ENCODE measurements at regions not wholly inside any gene's neighbourhood (a gene's known extent, or its start where the extent isn't known, plus 50 kb on each side); places are given as distances from the start of the nearest gene placed in this dataset.
"Not testable (repeated sequence)": the region's sequence is repeated elsewhere in the genome, so short reads cannot be mapped to it uniquely, and the experiment has no call there.

DNA sequence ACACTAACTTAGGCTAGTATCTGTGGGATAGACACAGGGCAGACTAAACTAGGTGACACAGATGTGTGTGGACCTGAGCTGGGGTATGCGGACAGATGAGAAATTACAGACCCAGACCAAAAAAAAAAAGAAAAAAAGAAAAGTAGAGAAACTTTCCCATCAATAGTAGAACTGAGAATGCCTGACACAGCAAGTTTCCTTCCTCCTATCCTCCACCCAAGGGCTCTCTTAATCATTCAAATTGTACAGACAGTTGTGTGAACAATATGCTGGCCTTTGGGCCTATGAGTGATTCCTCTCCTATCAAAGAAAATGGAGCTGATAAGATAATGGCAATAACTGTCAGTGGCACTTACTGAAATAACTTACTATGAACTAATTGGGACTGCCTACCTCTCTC, 226.7 kb upstream of the PRDM1 start:
- H4K20me1 ChIP-seq (ENCODE audit: insufficient read depth, low read length): no peaks in the 10 kb centered on the region
- H2AFZ ChIP-seq (ENCODE audit: low read depth, low read length): no peak overlapping the region
- H3K27me3 ChIP-seq (ENCODE audit: low read depth, low read length): no peaks in the 10 kb centered on the region
- no peak overlapping the region for H3K27ac ChIP-seq (ENCODE audit: low read length)
- TF ChIP-seq EZH2phosphoT487 (IDR thresholded peaks at IDR 0.05; ENCODE audit: low read depth): no peak
- TF ChIP-seq, protein P1, sequence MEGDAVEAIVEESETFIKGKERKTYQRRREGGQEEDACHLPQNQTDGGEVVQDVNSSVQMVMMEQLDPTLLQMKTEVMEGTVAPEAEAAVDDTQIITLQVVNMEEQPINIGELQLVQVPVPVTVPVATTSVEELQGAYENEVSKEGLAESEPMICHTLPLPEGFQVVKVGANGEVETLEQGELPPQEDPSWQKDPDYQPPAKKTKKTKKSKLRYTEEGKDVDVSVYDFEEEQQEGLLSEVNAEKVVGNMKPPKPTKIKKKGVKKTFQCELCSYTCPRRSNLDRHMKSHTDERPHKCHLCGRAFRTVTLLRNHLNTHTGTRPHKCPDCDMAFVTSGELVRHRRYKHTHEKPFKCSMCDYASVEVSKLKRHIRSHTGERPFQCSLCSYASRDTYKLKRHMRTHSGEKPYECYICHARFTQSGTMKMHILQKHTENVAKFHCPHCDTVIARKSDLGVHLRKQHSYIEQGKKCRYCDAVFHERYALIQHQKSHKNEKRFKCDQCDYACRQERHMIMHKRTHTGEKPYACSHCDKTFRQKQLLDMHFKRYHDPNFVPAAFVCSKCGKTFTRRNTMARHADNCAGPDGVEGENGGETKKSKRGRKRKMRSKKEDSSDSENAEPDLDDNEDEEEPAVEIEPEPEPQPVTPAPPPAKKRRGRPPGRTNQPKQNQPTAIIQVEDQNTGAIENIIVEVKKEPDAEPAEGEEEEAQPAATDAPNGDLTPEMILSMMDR (IDR thresholded peaks at IDR 0.05; ENCODE audit: low read depth, low read length): no peak
- H3K4me1 ChIP-seq (ENCODE audit: low read length): peaks cover 35% of the 10 kb centered on the region
- H3K9ac ChIP-seq (ENCODE audit: low read length): no peak overlapping the region
- no peaks in the 10 kb centered on the region for H3K9me3 ChIP-seq (ENCODE audit: insufficient read depth, low read length)
- no peak overlapping the region for H3K4me2 ChIP-seq (ENCODE audit: low read length)
- H3K36me3 ChIP-seq (replicated peaks; ENCODE audit: low read depth, low read length): no peaks in the 10 kb centered on the region
- no peaks in the 10 kb centered on the region for H3K79me2 ChIP-seq (ENCODE audit: low read length)
- no peak overlapping the region for H3K4me3 ChIP-seq (ENCODE audit: low read length)

DNA sequence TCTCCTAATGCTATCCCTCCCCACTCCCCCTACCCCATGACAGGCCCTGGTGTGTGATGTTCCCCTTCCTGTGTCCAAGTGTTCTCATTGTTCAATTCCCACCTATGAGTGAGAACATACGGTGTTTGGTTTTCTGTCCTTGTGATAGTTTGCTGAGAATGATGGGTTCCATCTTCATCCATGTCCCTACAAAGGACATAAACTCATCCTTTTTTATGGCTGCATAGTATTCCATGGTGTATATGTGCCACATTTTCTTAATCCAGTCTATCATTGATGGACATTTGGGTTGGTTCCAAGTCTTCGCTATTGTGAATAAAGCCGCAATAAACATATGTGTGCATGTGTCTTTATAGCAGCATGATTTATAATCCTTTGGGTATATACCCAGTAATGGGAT, 227.5 kb upstream of the PRDM1 start:
- not testable (repeated sequence) for H3K27ac ChIP-seq (ENCODE audit: low read length); H3K9ac ChIP-seq (ENCODE audit: low read length); H3K4me3 ChIP-seq (ENCODE audit: low read length); H2AFZ ChIP-seq (ENCODE audit: low read depth, low read length); H3K36me3 ChIP-seq (replicated peaks; ENCODE audit: low read depth, low read length); H3K4me2 ChIP-seq (ENCODE audit: low read length); H4K20me1 ChIP-seq (ENCODE audit: insufficient read depth, low read length); H3K79me2 ChIP-seq (ENCODE audit: low read length); H3K9me3 ChIP-seq (ENCODE audit: insufficient read depth, low read length); H3K27me3 ChIP-seq (ENCODE audit: low read depth, low read length)
- peaks cover 31% of the 10 kb centered on the region for H3K4me1 ChIP-seq (ENCODE audit: low read length)

DNA sequence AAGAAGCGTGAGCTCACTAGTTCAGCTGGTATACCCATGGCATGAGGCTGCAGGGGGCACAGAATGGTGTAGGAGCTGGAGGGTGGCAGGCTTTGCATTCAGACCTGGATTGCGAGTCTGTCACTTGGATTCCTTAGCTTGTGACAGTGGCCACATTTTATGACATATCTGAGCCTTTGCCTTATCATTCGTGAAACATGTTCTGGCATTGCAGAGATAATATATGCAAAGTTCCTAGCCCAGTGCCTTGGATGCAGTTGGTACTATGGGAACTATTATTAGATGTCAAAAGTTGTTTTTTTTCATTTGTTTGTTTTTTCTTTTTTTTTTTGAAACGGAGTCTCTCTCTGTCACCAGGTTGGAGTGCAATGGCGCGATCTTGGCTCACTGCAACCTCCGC, 230.7 kb upstream of the PRDM1 start:
- Histone ChIP-seq H3K4me1 (ENCODE audit: low read length) (peaks cover 13% of the 10 kb centered on the region), H4K20me1 (ENCODE audit: insufficient read depth, low read length) (no peaks in the 10 kb centered on the region), H3K9me3 (ENCODE audit: insufficient read depth, low read length) (no peaks in the 10 kb centered on the region), H2AFZ (ENCODE audit: low read depth, low read length) (no peak overlapping the region), H3K4me2 (ENCODE audit: low read length) (no peak overlapping the region), H3K4me3 (ENCODE audit: low read length) (no peak overlapping the region), H3K27me3 (ENCODE audit: low read depth, low read length) (no peaks in the 10 kb centered on the region), H3K36me3 (replicated peaks; ENCODE audit: low read depth, low read length) (no peaks in the 10 kb centered on the region), H3K27ac (ENCODE audit: low read length) (no peak overlapping the region), H3K9ac (ENCODE audit: low read length) (no peak overlapping the region), H3K79me2 (ENCODE audit: low read length) (no peaks in the 10 kb centered on the region)
- no peak for TF ChIP-seq EZH2phosphoT487 (IDR thresholded peaks at IDR 0.05; ENCODE audit: low read depth)
- TF ChIP-seq, protein P1 (IDR thresholded peaks at IDR 0.05; ENCODE audit: low read depth, low read length): no peak

DNA sequence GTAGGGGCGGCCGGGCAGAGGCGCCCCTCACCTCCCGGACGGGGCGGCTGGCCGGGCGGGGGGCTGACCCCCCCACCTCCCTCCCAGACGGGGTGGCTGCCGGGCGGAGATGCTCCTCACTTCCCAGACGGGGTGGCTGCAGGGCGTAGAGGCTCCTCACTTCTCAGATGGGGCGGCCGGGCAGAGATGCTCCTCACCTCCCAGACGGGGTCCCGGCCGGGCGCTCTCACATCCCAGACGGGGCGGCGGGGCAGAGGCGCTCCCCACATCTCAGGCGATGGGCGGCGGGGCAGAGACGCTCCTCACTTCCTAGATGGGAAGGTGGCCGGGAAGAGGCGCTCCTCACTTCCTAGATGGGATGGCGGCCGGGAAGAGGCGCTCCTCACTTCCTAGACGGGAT, 232.2 kb upstream of the PRDM1 start:
- not testable (repeated sequence) for H2AFZ ChIP-seq (ENCODE audit: low read depth, low read length); H3K27ac ChIP-seq (ENCODE audit: low read length); H4K20me1 ChIP-seq (ENCODE audit: insufficient read depth, low read length); H3K36me3 ChIP-seq (replicated peaks; ENCODE audit: low read depth, low read length); H3K4me3 ChIP-seq (ENCODE audit: low read length); H3K27me3 ChIP-seq (ENCODE audit: low read depth, low read length); H3K9me3 ChIP-seq (ENCODE audit: insufficient read depth, low read length); H3K4me2 ChIP-seq (ENCODE audit: low read length); H3K9ac ChIP-seq (ENCODE audit: low read length); H3K4me1 ChIP-seq (ENCODE audit: low read length); H3K79me2 ChIP-seq (ENCODE audit: low read length)

DNA sequence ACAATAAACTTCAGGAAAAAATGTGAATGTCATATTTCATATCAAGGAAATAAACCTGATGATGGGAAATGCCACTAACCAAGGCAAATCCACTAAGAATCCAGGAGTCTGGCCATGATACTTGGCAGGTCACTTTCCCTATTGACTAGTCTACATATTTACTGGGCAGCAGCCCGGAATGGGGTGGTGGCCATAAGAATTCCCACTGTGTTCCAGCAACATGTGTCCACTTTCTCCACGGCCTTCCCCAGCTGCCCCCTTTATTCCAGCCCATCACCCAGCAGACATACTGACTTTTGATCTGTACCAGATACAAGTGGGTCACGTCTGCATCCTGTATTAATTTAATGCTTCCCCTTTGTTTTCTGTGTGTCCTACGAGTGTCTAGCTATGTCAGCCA, 234.5 kb upstream of the PRDM1 start:
- no peak overlapping the region for H2AFZ ChIP-seq (ENCODE audit: low read depth, low read length)
- H3K4me1 ChIP-seq (ENCODE audit: low read length): no peaks in the 10 kb centered on the region
- no peaks in the 10 kb centered on the region for H3K9me3 ChIP-seq (ENCODE audit: insufficient read depth, low read length)
- H3K27ac ChIP-seq (ENCODE audit: low read length): no peak overlapping the region
- H3K27me3 ChIP-seq (ENCODE audit: low read depth, low read length): no peaks in the 10 kb centered on the region
- no peak overlapping the region for H3K9ac ChIP-seq (ENCODE audit: low read length)
- TF ChIP-seq, protein P1 (IDR thresholded peaks at IDR 0.05; ENCODE audit: low read depth, low read length): no peak
- no peak for TF ChIP-seq EZH2phosphoT487 (IDR thresholded peaks at IDR 0.05; ENCODE audit: low read depth)
- H3K79me2 ChIP-seq (ENCODE audit: low read length): no peaks in the 10 kb centered on the region
- no peak overlapping the region for H3K4me2 ChIP-seq (ENCODE audit: low read length)
- no peak overlapping the region for H3K4me3 ChIP-seq (ENCODE audit: low read length)
- H3K36me3 ChIP-seq (replicated peaks; ENCODE audit: low read depth, low read length): no peaks in the 10 kb centered on the region
- no peaks in the 10 kb centered on the region for H4K20me1 ChIP-seq (ENCODE audit: insufficient read depth, low read length)
